ENCODE measurements at regions not wholly inside any gene's neighbourhood (a gene's known extent, or its start where the extent isn't known, plus 50 kb on each side); places are given as distances from the start of the nearest gene placed in this dataset.

DNA sequence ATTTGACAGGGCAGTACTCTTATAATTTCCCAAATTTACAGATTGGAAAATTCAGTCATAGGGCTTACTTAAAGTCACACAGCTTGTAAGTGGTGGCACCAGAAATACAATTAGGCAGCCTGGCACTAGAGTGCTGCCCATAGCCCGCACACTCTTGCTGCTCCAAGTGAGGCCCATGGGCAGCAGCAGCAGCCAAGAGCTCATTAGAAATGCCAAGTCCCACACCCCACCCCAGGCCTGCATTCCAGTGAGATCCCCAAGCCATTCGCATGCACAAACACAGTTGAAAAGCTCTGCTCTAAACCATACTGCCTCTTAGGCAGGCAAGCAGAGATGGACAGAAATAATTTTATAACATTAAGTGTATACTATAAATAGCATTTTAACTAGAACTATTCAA is 379.3 kb upstream of the PKDCC start:
- POLR2A ChIA-PET (ENCODE audit: low non-redundant PET), result no interaction called here
- H3K9me3 ChIP-seq (ENCODE audit: low read depth, low read length, poor library complexity, severe bottlenecking), result no peaks in the 10 kb centered on the region
- no peaks in the 10 kb centered on the region for H3K4me1 ChIP-seq (ENCODE audit: insufficient read depth, low read length, poor library complexity, severe bottlenecking)
- H3K36me3 ChIP-seq (ENCODE audit: insufficient read depth, low read length, poor library complexity, severe bottlenecking), result no peaks in the 10 kb centered on the region
- no TSS peak for BruUV-seq (replicated peaks)
- intact Hi-C loops (cut with micrococcal nuclease; ENCODE audit: unreplicated experiment), result no loop called here
- peaks cover 40% of the 10 kb centered on the region for H3K27me3 ChIP-seq (replicated peaks; ENCODE audit: insufficient read depth, low read depth, low read length, poor library complexity)
- H3K27ac ChIP-seq (ENCODE audit: low read depth, low read length, poor library complexity, severe bottlenecking), result no peak overlapping the region
- CTCF ChIA-PET, result no interaction called here
- no peak overlapping the region for H3K4me3 ChIP-seq (ENCODE audit: low read depth, low read length, poor library complexity, severe bottlenecking)
- DNase-seq (ENCODE audit: low spot score), result no peak
- TF ChIP-seq EZH2 (IDR thresholded peaks at IDR 0.05; ENCODE audit: borderline replicate concordance, low read depth, low read length, poor library complexity, severe bottlenecking) (no peak), CTCF (conservative IDR thresholded peaks at IDR 0.05; ENCODE audit: low read depth, low read length) (no peak)

DNA sequence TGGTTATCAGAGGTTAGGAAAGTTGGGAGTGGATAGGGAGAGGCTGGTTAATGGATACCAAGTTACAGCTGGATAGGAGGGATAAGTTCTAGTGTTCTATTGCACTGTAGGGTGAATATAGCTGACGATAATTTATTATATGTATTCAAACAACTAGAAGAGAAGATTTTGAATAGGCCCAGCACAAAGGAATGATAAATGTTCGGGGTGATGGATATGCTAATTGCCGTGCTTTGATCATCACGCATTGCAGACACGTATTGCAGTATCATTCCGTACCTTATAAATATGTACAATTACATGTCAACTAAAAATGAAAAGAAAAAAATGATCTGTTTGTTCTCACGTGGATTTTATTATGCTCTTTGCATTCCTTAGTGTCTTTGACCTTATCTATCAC is 369.2 kb upstream of the PKDCC start:
- no peak overlapping the region for H3K4me3 ChIP-seq (ENCODE audit: low read depth, low read length, poor library complexity, severe bottlenecking)
- H3K27me3 ChIP-seq (replicated peaks; ENCODE audit: insufficient read depth, low read depth, low read length, poor library complexity), result peaks cover 26% of the 10 kb centered on the region
- TF ChIP-seq EZH2 (IDR thresholded peaks at IDR 0.05; ENCODE audit: borderline replicate concordance, low read depth, low read length, poor library complexity, severe bottlenecking), result no peak
- no peak for TF ChIP-seq CTCF (conservative IDR thresholded peaks at IDR 0.05; ENCODE audit: low read depth, low read length)
- H3K9me3 ChIP-seq (ENCODE audit: low read depth, low read length, poor library complexity, severe bottlenecking), result no peaks in the 10 kb centered on the region
- BruUV-seq (replicated peaks), result no TSS peak
- ChIA-PET POLR2A (ENCODE audit: low non-redundant PET) (no interaction called here), CTCF (no interaction called here)
- H3K36me3 ChIP-seq (ENCODE audit: insufficient read depth, low read length, poor library complexity, severe bottlenecking), result no peaks in the 10 kb centered on the region
- no peak overlapping the region for H3K27ac ChIP-seq (ENCODE audit: low read depth, low read length, poor library complexity, severe bottlenecking)
- no peak for DNase-seq (ENCODE audit: low spot score)
- H3K4me1 ChIP-seq (ENCODE audit: insufficient read depth, low read length, poor library complexity, severe bottlenecking), result no peaks in the 10 kb centered on the region
- intact Hi-C loops (cut with micrococcal nuclease; ENCODE audit: unreplicated experiment), result no loop called here

- Histone ChIP-seq H3K4me1 (ENCODE audit: insufficient read depth, low read length, poor library complexity, severe bottlenecking) (no peaks in the 10 kb centered on the region), H3K4me3 (ENCODE audit: low read depth, low read length, poor library complexity, severe bottlenecking) (no peak overlapping the region), H3K9me3 (ENCODE audit: low read depth, low read length, poor library complexity, severe bottlenecking) (no peaks in the 10 kb centered on the region), H3K36me3 (ENCODE audit: insufficient read depth, low read length, poor library complexity, severe bottlenecking) (no peaks in the 10 kb centered on the region), H3K27ac (ENCODE audit: low read depth, low read length, poor library complexity, severe bottlenecking) (no peak overlapping the region), H3K27me3 (replicated peaks; ENCODE audit: insufficient read depth, low read depth, low read length, poor library complexity) (peaks cover 43% of the 10 kb centered on the region)
- ChIA-PET POLR2A (ENCODE audit: low non-redundant PET) (no interaction called here), CTCF (no interaction called here)
- no TSS peak for BruUV-seq (replicated peaks)
- DNase-seq (ENCODE audit: low spot score), result no peak
- no peak for TF ChIP-seq EZH2 (IDR thresholded peaks at IDR 0.05; ENCODE audit: borderline replicate concordance, low read depth, low read length, poor library complexity, severe bottlenecking)
- intact Hi-C loops (cut with micrococcal nuclease; ENCODE audit: unreplicated experiment), result no loop called here
Observed at GRCh38 chr2:41686156-41686555, 361.7 kb upstream of the PKDCC start.

DNA sequence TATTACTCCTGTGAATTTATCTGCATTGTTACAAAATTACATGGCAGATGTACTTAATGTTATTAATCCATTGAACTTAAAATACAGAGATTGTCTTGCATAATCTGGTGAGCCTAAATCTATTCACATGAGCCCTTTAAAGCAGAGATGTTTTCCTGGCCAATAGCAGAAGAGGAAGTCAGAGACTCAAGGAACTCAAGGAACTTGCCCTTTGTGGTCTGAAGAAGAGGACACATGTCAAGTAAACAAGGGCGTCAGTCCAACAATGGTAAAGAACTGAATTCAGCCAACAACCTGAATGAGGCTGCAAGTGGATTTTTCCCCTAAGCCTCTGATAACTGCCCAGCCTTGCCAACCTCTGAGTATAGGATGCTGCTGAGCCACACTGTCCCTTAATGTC is 356.3 kb upstream of the PKDCC start:
- no peaks in the 10 kb centered on the region for H3K36me3 ChIP-seq (ENCODE audit: insufficient read depth, low read length, poor library complexity, severe bottlenecking)
- H3K27ac ChIP-seq (ENCODE audit: low read depth, low read length, poor library complexity, severe bottlenecking), result no peak overlapping the region
- no TSS peak for BruUV-seq (replicated peaks)
- no peak for DNase-seq (ENCODE audit: low spot score)
- H3K4me1 ChIP-seq (ENCODE audit: insufficient read depth, low read length, poor library complexity, severe bottlenecking), result no peaks in the 10 kb centered on the region
- no peaks in the 10 kb centered on the region for H3K9me3 ChIP-seq (ENCODE audit: low read depth, low read length, poor library complexity, severe bottlenecking)
- intact Hi-C loops (cut with micrococcal nuclease; ENCODE audit: unreplicated experiment), result loop anchor here (10.0 kb wide), 1 partner anchor 1777 kb away; no protein-coding TSS in a partner anchor
- TF ChIP-seq EZH2 (IDR thresholded peaks at IDR 0.05; ENCODE audit: borderline replicate concordance, low read depth, low read length, poor library complexity, severe bottlenecking) (no peak), CTCF (conservative IDR thresholded peaks at IDR 0.05; ENCODE audit: low read depth, low read length) (no peak)
- peaks cover 18% of the 10 kb centered on the region for H3K27me3 ChIP-seq (replicated peaks; ENCODE audit: insufficient read depth, low read depth, low read length, poor library complexity)
- CTCF ChIA-PET, result no interaction called here
- H3K4me3 ChIP-seq (ENCODE audit: low read depth, low read length, poor library complexity, severe bottlenecking), result no peak overlapping the region
- POLR2A ChIA-PET (ENCODE audit: low non-redundant PET), result no interaction called here

Data from A673 (cell line).